ENCODE measurements at regions not wholly inside any gene's neighbourhood (a gene's known extent, or its start where the extent isn't known, plus 50 kb on each side); places are given as distances from the start of the nearest gene placed in this dataset.

- ATAC-seq = peak; percentile 2; the same call in 1 of the 2 replicates
- no peaks in the 10 kb centered on the region for H4K20me1 ChIP-seq (ENCODE audit: insufficient read depth)
- peaks cover 100% of the 10 kb centered on the region for H3K79me2 ChIP-seq (ENCODE audit: insufficient read depth, low read length)
- H2AFZ ChIP-seq (ENCODE audit: low read depth, low read length, poor library complexity, severe bottlenecking) = no peak overlapping the region
- H3K4me2 ChIP-seq (ENCODE audit: low read length) = peak overlapping the region; percentile 63
- H3K4me1 ChIP-seq (ENCODE audit: control insufficient read depth in 1 of 2, insufficient read depth in 2 of 2, low read length in 2 of 2) = peaks cover 90 to 100% of the 10 kb centered on the region in 2 experiments
- peaks cover 0 to 60% of the 10 kb centered on the region in 2 experiments; a peak in 2 of 4 replicates for H3K36me3 ChIP-seq (ENCODE audit: control insufficient read depth in 1 of 2, insufficient read depth in 2 of 2, low read length in 2 of 2)
- POLR2A ChIA-PET = interaction anchor here (1.0 to 13.2 kb wide), 15 partner anchors 9 to 142 kb away, joined by 3 to 227 read pairs (median 4); no protein-coding TSS in a partner anchor
- peak overlapping the region; percentile 99 for H3K27ac ChIP-seq (ENCODE audit: low read depth, low read length)
- CTCF ChIA-PET = interaction anchor here (0.5 to 3.4 kb wide), 36 partner anchors 7 to 617 kb away, joined by 3 to 32 read pairs (median 6); no protein-coding TSS in a partner anchor
- TF ChIP-seq POLR2AphosphoS5 (IDR thresholded peaks at IDR 0.05; ENCODE audit: low read depth, low read length) (peak; percentile 69), FOSL1 (IDR thresholded peaks at IDR 0.05; ENCODE audit: low read depth) (no peak), CBX3 (IDR thresholded peaks at IDR 0.05; ENCODE audit: low read depth) (no peak), TCF7L2 (IDR thresholded peaks at IDR 0.05; ENCODE audit: borderline replicate concordance, extremely low read depth, insufficient read depth, insufficient read length) (peak; percentile 72), ZFX (IDR thresholded peaks at IDR 0.05) (peak; percentile 47; the same call in 1 of the 2 replicates)
- BruUV-seq (replicated peaks) = no TSS peak
- H3K9me2 ChIP-seq (ENCODE audit: insufficient read depth) = no peaks in the 10 kb centered on the region
- no peak overlapping the region for H3K4me3 ChIP-seq (replicated peaks in 1 of 2; ENCODE audit: low read depth in 1 of 2, low read length in 2 of 2)
- peak overlapping the region; percentile 69 for H3K9ac ChIP-seq (ENCODE audit: low read length)
- intact Hi-C loops (cut with micrococcal nuclease) = loop anchor here (1.0 to 5.0 kb wide), 4 partner anchors 63 to 210 kb away; no protein-coding TSS in a partner anchor
- H3K27me3 ChIP-seq (ENCODE audit: insufficient read depth, low read length) = no peaks in the 10 kb centered on the region
- RAD21 ChIA-PET (ENCODE audit: low non-redundant PET in 1 of 2, low total read pairs in 2 of 2, uncharacterized antibody in 2 of 2, unreplicated experiment in 2 of 2) = interaction anchor here (0.6 to 1.0 kb wide), 3 partner anchors 10 to 212 kb away, joined by 3 to 6 read pairs (median 3); no protein-coding TSS in a partner anchor
- DNase-seq (ENCODE audit: low read depth, low spot score) = no peak
- H3K9me3 ChIP-seq (ENCODE audit: control insufficient read depth in 1 of 2, insufficient read depth in 1 of 2, low read depth in 1 of 2, low read length in 2 of 2) = no peaks in the 10 kb centered on the region
Measured at GRCh38 chr7:130897515-130898419, 163.8 kb upstream of the KLF14 start.

DNA sequence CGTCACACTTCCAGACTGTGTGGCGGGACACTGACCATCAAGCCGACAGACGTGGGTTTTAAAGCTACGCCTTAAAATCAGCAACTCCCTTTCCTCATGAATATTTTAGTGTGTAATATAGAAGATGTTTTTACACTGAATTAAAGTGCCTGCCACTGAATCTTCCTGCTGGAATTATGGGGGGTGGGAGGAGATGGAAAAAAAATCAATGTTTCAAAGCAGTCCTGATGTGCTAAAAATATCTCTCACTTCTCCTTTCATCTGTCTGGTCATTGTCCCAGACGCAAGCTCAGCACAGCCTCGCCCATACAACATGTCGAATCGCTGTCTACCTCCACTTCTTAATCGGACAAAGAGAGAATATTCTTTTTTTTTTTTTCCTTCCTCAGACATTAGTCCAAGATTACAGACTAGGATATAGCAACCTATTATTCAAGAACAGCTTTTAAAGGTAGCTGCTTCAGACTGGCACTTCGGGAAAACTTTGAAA lies 165.1 kb upstream of the KLF14 start:
- CTCF ChIA-PET = interaction anchor here (0.9 kb wide), 1 partner anchor 26 kb away, joined by 3 read pairs; no protein-coding TSS in a partner anchor
- peaks cover 99% of the 10 kb centered on the region for H3K79me2 ChIP-seq (ENCODE audit: insufficient read depth, low read length)
- POLR2A ChIA-PET = interaction anchor here (0.7 to 13.2 kb wide), 3 partner anchors 10 to 61 kb away, joined by 3 to 227 read pairs (median 23); no protein-coding TSS in a partner anchor
- no peaks in the 10 kb centered on the region for H3K9me3 ChIP-seq (ENCODE audit: control insufficient read depth in 1 of 2, insufficient read depth in 1 of 2, low read depth in 1 of 2, low read length in 2 of 2)
- no peaks in the 10 kb centered on the region for H3K9me2 ChIP-seq (ENCODE audit: insufficient read depth)
- DNase-seq (ENCODE audit: low read depth, low spot score) (no peak), ATAC-seq (no peak)
- peak overlapping the region; percentile 99 for H3K27ac ChIP-seq (ENCODE audit: low read depth, low read length)
- H3K4me1 ChIP-seq (ENCODE audit: control insufficient read depth in 1 of 2, insufficient read depth in 2 of 2, low read length in 2 of 2) = peaks cover 92 to 100% of the 10 kb centered on the region in 2 experiments
- H3K4me3 ChIP-seq (replicated peaks in 1 of 2; ENCODE audit: low read depth in 1 of 2, low read length in 2 of 2) = no peak overlapping the region
- intact Hi-C loops (cut with micrococcal nuclease) = loop anchor here (5.0 kb wide), 1 partner anchor 208 kb away; no protein-coding TSS in a partner anchor
- peak overlapping the region; percentile 69 for H3K9ac ChIP-seq (ENCODE audit: low read length)
- no peaks in the 10 kb centered on the region for H3K27me3 ChIP-seq (ENCODE audit: insufficient read depth, low read length)
- peaks cover 0 to 62% of the 10 kb centered on the region in 2 experiments; a peak in 2 of 4 replicates for H3K36me3 ChIP-seq (ENCODE audit: control insufficient read depth in 1 of 2, insufficient read depth in 2 of 2, low read length in 2 of 2)
- BruUV-seq (replicated peaks) = no TSS peak
- RAD21 ChIA-PET (ENCODE audit: low non-redundant PET in 1 of 2, low total read pairs in 2 of 2, uncharacterized antibody in 2 of 2, unreplicated experiment in 2 of 2) = interaction anchor here in 1 of 2 experiments (0.6 to 1.0 kb wide), 2 partner anchors 14 to 143 kb away, joined by 3 to 4 read pairs; no protein-coding TSS in a partner anchor
- H2AFZ ChIP-seq (ENCODE audit: low read depth, low read length, poor library complexity, severe bottlenecking) = no peak overlapping the region
- H4K20me1 ChIP-seq (ENCODE audit: insufficient read depth) = no peaks in the 10 kb centered on the region
- H3K4me2 ChIP-seq (ENCODE audit: low read length) = peak overlapping the region; percentile 63
- TF ChIP-seq SP1 (IDR thresholded peaks at IDR 0.05; ENCODE audit: low read depth) (no peak), CBX3 (IDR thresholded peaks at IDR 0.05; ENCODE audit: low read depth) (no peak), CEBPB (IDR thresholded peaks at IDR 0.05; ENCODE audit: low read depth) (no peak), YY1 (IDR thresholded peaks at IDR 0.05; ENCODE audit: extremely low read depth, insufficient replicate concordance, low read depth, low read length) (no peak), POLR2A (IDR thresholded peaks at IDR 0.05; ENCODE audit: borderline replicate concordance, extremely low read depth, insufficient read depth, insufficient read length) (no peak), ZFX (IDR thresholded peaks at IDR 0.05) (no peak), POLR2AphosphoS5 (IDR thresholded peaks at IDR 0.05; ENCODE audit: low read depth, low read length) (no peak; the same call in 1 of the 2 replicates), EZH2phosphoT487 (IDR thresholded peaks at IDR 0.05; ENCODE audit: borderline replicate concordance) (no peak), EZH2 (IDR thresholded peaks at IDR 0.05) (no peak), MAX (IDR thresholded peaks at IDR 0.05) (no peak), SRF (IDR thresholded peaks at IDR 0.05; ENCODE audit: low read depth) (no peak), REST (IDR thresholded peaks at IDR 0.05; ENCODE audit: low read depth) (no peak)
